Endothelial cell of umbilical vein (primary cell): ENCODE measurements at regions not wholly inside any gene's neighbourhood (a gene's known extent, or its start where the extent isn't known, plus 50 kb on each side); places are given as distances from the start of the nearest gene placed in this dataset.

ENCODE experiments used
- POLR2A ChIP-seq: IDR thresholded peaks from 2 replicates; pipeline ENCODE4 v1.6.1; 2012; ENCODE audit warnings: low read depth, mild to moderate bottlenecking, control low read depth, low read length
- POLR2AphosphoS5 ChIP-seq: IDR thresholded peaks from 2 replicates; pipeline ENCODE4 v1.6.1; 2012; ENCODE audit warnings: low read depth, mild to moderate bottlenecking, control low read depth, low read length, moderate library complexity; ENCODE audit not compliant: insufficient read depth
- TF ChIP-seq, protein P1 (sequence below), 2 donors: IDR thresholded peaks; 1 replicate in 1 of 2; 2 replicates in 1 of 2; pipeline ENCODE4 v1.5.1; 2011; ENCODE audit warnings: low read length in 2 of 2, mild to moderate bottlenecking in 2 of 2, moderate library complexity in 2 of 2, control low read depth in 1 of 2, inconsistent platforms in 1 of 2, low read depth in 1 of 2; ENCODE audit not compliant: insufficient read depth in 1 of 2; ENCODE audit errors: extremely low read depth in 1 of 2

DNA sequence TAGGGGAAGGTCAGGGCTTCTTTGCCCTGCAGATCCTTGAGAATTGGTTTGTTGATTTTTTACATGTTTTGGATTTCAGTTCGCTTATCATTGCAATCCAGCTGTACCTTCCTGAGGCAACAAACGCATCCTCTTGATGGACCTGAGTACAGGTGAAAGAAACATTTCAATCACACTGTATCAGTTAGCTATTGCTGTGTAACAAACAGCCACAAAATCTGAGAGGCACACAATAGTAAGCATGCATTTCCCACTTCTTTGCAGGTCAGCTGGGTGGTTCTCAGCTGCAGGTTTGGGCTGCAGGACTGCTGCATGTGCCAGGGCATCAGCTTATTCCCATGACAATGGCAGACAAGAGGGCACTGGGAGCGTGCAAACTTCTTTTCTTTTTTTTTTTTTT, 586.4 kb downstream of the MATN1 start:
- TF ChIP-seq, protein P1, sequence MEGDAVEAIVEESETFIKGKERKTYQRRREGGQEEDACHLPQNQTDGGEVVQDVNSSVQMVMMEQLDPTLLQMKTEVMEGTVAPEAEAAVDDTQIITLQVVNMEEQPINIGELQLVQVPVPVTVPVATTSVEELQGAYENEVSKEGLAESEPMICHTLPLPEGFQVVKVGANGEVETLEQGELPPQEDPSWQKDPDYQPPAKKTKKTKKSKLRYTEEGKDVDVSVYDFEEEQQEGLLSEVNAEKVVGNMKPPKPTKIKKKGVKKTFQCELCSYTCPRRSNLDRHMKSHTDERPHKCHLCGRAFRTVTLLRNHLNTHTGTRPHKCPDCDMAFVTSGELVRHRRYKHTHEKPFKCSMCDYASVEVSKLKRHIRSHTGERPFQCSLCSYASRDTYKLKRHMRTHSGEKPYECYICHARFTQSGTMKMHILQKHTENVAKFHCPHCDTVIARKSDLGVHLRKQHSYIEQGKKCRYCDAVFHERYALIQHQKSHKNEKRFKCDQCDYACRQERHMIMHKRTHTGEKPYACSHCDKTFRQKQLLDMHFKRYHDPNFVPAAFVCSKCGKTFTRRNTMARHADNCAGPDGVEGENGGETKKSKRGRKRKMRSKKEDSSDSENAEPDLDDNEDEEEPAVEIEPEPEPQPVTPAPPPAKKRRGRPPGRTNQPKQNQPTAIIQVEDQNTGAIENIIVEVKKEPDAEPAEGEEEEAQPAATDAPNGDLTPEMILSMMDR (IDR thresholded peaks at IDR 0.05; ENCODE audit: extremely low read depth in 1 of 2, insufficient read depth in 1 of 2, low read depth in 1 of 2, low read length in 2 of 2): no peak
- no peak for TF ChIP-seq POLR2A
- no peak for TF ChIP-seq POLR2AphosphoS5
